Peyer's patch (tissue), 4 donors: ENCODE measurements at regions not wholly inside any gene's neighbourhood (a gene's known extent, or its start where the extent isn't known, plus 50 kb on each side); places are given as distances from the start of the nearest gene placed in this dataset.

Source experiments
- DNase-seq, 3 donors: peaks; one replicate each; pipeline ENCODE4 v3.0.0-alpha.2; 2017 to 2019
- H3K27ac ChIP-seq, 4 donors: fragments of 200-600 bp; sonication (generic); one replicate each; pipeline ENCODE4 v1.5.1; 2016 to 2019
- H3K27me3 ChIP-seq, 2 donors: fragments of 200-600 bp; sonication (generic); one replicate each; pipeline ENCODE4 v1.5.1; 2019
- H3K36me3 ChIP-seq, 3 donors: fragments of 200-600 bp; sonication (generic); one replicate each; pipeline ENCODE4 v1.5.1; 2016 to 2019
- H3K4me1 ChIP-seq, 4 donors: fragments of 200-600 bp; sonication (generic); one replicate each; pipeline ENCODE4 v1.5.1; 2016 to 2019
- H3K4me3 ChIP-seq, 4 donors: fragments of 200-600 bp; sonication (generic); 1 replicate in 3 of 4; 2 replicates in 1 of 4; pipeline ENCODE4 v1.5.1; 2016 to 2019; ENCODE audit warnings: mild to moderate bottlenecking in 1 of 4
- H3K9me3 ChIP-seq, 4 donors: fragments of 200-600 bp; sonication (generic); one replicate each; pipeline ENCODE4 v1.5.1; 2016 to 2019; ENCODE audit warnings: mild to moderate bottlenecking in 1 of 4
- CTCF ChIP-seq, 6 experiments: fragments of 450-650 bp in 4 of 6; fragments of 200-600 bp in 2 of 6; sonication (generic) in 1 of 6; IDR thresholded peaks; one replicate each; pipeline ENCODE4 v1.5.1; 2017 to 2019; ENCODE audit warnings: antibody characterized with exemption in 6 of 6, mild to moderate bottlenecking in 3 of 6, moderate library complexity in 1 of 6
- POLR2A ChIP-seq, 2 donors: fragments of 450-650 bp; IDR thresholded peaks; one replicate each; pipeline ENCODE4 v1.5.1; 2017; ENCODE audit warnings: antibody characterized with exemption in 2 of 2, mild to moderate bottlenecking in 2 of 2, moderate library complexity in 2 of 2

- H3K4me3 ChIP-seq = no peak overlapping the region
- TF ChIP-seq POLR2A (IDR thresholded peaks at IDR 0.05) (no peak), CTCF (IDR thresholded peaks at IDR 0.05) (peak in 1 of 6 experiments; percentile 11)
- no peak overlapping the region for H3K27ac ChIP-seq
- H3K36me3 ChIP-seq = no peaks in the 10 kb centered on the region
- H3K27me3 ChIP-seq = no peaks in the 10 kb centered on the region
- no peak for DNase-seq
- peaks cover 0 to 7% (median 1%) of the 10 kb centered on the region in 4 donors for H3K4me1 ChIP-seq
- no peaks in the 10 kb centered on the region for H3K9me3 ChIP-seq
Observed at GRCh38 chr6:12369781-12370262, 79.7 kb downstream of the EDN1 start.

- peaks cover 0 to under 1% (median 0%) of the 10 kb centered on the region in 4 donors for H3K4me1 ChIP-seq
- H3K9me3 ChIP-seq = no peaks in the 10 kb centered on the region
- no peaks in the 10 kb centered on the region for H3K36me3 ChIP-seq
- DNase-seq = no peak
- no peaks in the 10 kb centered on the region for H3K27me3 ChIP-seq
- H3K4me3 ChIP-seq = no peak overlapping the region
- TF ChIP-seq POLR2A (IDR thresholded peaks at IDR 0.05) = no peak
- TF ChIP-seq CTCF (IDR thresholded peaks at IDR 0.05) = no peak
- peak overlapping the region in 1 of 4 donors; percentile 40 for H3K27ac ChIP-seq
Observed at GRCh38 chr6:12371151-12371550, 81.0 kb downstream of the EDN1 start.

DNA sequence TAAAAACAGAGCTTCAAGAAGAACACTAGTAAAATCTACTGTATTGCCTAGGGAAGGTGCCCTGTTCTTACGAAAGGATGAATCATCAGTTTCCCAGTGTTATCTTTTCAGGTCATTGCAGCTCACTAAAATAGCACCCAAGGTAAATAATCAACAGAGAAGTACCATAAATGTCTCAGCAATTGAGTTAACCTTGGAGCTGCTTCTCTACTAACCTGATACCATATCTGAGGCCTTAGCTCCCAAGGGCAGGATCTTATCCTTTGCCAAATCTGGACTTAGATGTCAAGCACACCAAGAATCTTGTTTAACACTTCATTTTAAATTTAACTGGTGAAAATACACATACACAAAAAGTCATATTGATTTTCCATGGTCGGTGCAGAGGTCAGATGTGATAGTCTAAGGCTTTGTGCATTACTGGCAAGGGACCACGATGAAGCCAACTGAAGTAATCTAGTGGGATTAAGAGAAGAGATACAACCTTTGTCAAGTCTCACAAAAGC lies 81.5 kb downstream of the EDN1 start:
- no peaks in the 10 kb centered on the region for H3K27me3 ChIP-seq
- H3K9me3 ChIP-seq = no peaks in the 10 kb centered on the region
- H3K27ac ChIP-seq = peak overlapping the region in 1 of 4 donors; percentile 40
- H3K36me3 ChIP-seq = no peaks in the 10 kb centered on the region
- DNase-seq = no peak
- no peak overlapping the region for H3K4me3 ChIP-seq
- no peaks in the 10 kb centered on the region for H3K4me1 ChIP-seq
- TF ChIP-seq POLR2A (IDR thresholded peaks at IDR 0.05) (no peak), CTCF (IDR thresholded peaks at IDR 0.05) (no peak)

DNA sequence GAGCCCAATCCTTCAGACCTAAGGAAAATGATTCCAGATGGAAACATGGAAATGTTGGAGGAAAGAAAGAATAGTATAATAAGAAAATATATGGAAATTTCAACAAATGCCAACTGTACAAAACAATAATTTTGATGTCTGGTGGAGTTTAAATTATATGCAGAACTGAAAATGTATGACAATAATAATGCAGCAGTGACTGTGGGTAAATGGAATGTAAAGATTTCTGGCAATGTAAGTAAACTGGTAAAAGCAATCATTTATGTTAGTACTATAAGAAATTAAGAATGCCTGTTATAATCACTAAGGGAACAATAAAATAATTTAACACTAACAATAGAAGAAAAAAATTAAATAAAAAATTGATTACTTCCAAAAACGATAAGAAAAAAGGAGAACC lies 89.0 kb downstream of the EDN1 start:
- Histone ChIP-seq H3K36me3 (no peaks in the 10 kb centered on the region), H3K4me3 (no peak overlapping the region), H3K9me3 (no peaks in the 10 kb centered on the region), H3K4me1 (no peaks in the 10 kb centered on the region), H3K27ac (no peak overlapping the region), H3K27me3 (no peaks in the 10 kb centered on the region)
- no peak for DNase-seq
- TF ChIP-seq CTCF (IDR thresholded peaks at IDR 0.05) (no peak), POLR2A (IDR thresholded peaks at IDR 0.05) (no peak)

- H3K36me3 ChIP-seq = no peaks in the 10 kb centered on the region
- H3K27me3 ChIP-seq = no peaks in the 10 kb centered on the region
- H3K9me3 ChIP-seq = no peaks in the 10 kb centered on the region
- no peak overlapping the region for H3K27ac ChIP-seq
- DNase-seq = no peak
- TF ChIP-seq POLR2A (IDR thresholded peaks at IDR 0.05) (no peak), CTCF (IDR thresholded peaks at IDR 0.05) (no peak)
- H3K4me3 ChIP-seq = no peak overlapping the region
- no peaks in the 10 kb centered on the region for H3K4me1 ChIP-seq
Observed at GRCh38 chr6:12381587-12381986, 91.4 kb downstream of the EDN1 start.

- Histone ChIP-seq H3K27ac (no peak overlapping the region), H3K9me3 (no peaks in the 10 kb centered on the region), H3K4me3 (no peak overlapping the region), H3K27me3 (no peaks in the 10 kb centered on the region), H3K36me3 (no peaks in the 10 kb centered on the region), H3K4me1 (no peaks in the 10 kb centered on the region)
- no peak for DNase-seq
- TF ChIP-seq POLR2A (IDR thresholded peaks at IDR 0.05) (no peak), CTCF (IDR thresholded peaks at IDR 0.05) (no peak)
Observed at GRCh38 chr6:12383448-12383847, 93.3 kb downstream of the EDN1 start.
